Upper lobe of right lung (tissue), 1 donor: ENCODE measurements at regions not wholly inside any gene's neighbourhood (a gene's known extent, or its start where the extent isn't known, plus 50 kb on each side); places are given as distances from the start of the nearest gene placed in this dataset.

Experiments used
- ATAC-seq: fragments of 200-7000 bp; cut with Tn5 transposase; one replicate; pipeline ENCODE4 v1.9.1; 2020; ENCODE audit warnings: mild to moderate bottlenecking, moderate library complexity
- DNase-seq: peaks from one replicate; pipeline ENCODE4 v3.0.0-alpha.2; 2020
- H3K27ac ChIP-seq: fragments of 200-600 bp; one replicate; pipeline ENCODE4 v1.8.0; 2022
- H3K27me3 ChIP-seq: fragments of 200-600 bp; one replicate; pipeline ENCODE4 v1.8.0; 2022; ENCODE audit warnings: mild to moderate bottlenecking
- H3K36me3 ChIP-seq: fragments of 200-600 bp; one replicate; pipeline ENCODE4 v1.8.0; 2022
- H3K4me1 ChIP-seq: fragments of 200-600 bp; one replicate; pipeline ENCODE4 v1.8.0; 2022
- H3K4me3 ChIP-seq: fragments of 200-600 bp; one replicate; pipeline ENCODE4 v1.8.0; 2022; ENCODE audit warnings: mild to moderate bottlenecking
- H3K9me3 ChIP-seq: fragments of 200-600 bp; one replicate; pipeline ENCODE4 v1.8.0; 2022
- intact Hi-C: fragments of 100-400 bp; cut with DNase I; formaldehyde crosslinking; loops from one replicate; pipeline ENCODE4 v1.11.0; 2022
- TF ChIP-seq, protein P1 (sequence below): fragments of 200-600 bp; IDR thresholded peaks from one replicate; pipeline ENCODE4 v1.8.0; 2022; ENCODE audit warnings: antibody characterized with exemption
- donor health status: DM: no; HTN: yes; CAD: no; lungs with severe emphysema.

DNA sequence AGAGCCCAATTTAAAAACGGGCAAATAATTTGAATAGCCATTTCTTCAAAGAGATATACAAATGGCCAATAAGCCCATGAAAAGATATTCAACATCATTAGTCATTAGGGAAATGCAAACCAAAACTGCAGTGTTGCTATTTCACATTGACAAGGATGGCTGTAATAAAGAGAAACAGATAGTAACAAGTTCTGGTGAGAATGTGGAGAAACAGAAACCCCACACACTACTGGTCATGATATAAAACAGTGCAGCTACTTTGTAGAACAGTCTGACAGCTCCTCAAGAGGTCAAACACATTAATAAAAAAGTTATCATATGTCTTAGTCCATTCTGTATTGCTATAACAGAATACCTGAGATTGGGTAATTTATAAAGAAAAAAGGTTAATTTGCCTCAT is 237.0 kb upstream of the GRAMD2B start:
- no peak for ATAC-seq
- Histone ChIP-seq H3K4me1 (no peaks in the 10 kb centered on the region), H3K27ac (no peak overlapping the region), H3K36me3 (no peaks in the 10 kb centered on the region), H3K9me3 (no peaks in the 10 kb centered on the region), H3K4me3 (no peak overlapping the region), H3K27me3 (no peaks in the 10 kb centered on the region)
- intact Hi-C loops, result no loop called here
- no peak for DNase-seq
- TF ChIP-seq, protein P1, sequence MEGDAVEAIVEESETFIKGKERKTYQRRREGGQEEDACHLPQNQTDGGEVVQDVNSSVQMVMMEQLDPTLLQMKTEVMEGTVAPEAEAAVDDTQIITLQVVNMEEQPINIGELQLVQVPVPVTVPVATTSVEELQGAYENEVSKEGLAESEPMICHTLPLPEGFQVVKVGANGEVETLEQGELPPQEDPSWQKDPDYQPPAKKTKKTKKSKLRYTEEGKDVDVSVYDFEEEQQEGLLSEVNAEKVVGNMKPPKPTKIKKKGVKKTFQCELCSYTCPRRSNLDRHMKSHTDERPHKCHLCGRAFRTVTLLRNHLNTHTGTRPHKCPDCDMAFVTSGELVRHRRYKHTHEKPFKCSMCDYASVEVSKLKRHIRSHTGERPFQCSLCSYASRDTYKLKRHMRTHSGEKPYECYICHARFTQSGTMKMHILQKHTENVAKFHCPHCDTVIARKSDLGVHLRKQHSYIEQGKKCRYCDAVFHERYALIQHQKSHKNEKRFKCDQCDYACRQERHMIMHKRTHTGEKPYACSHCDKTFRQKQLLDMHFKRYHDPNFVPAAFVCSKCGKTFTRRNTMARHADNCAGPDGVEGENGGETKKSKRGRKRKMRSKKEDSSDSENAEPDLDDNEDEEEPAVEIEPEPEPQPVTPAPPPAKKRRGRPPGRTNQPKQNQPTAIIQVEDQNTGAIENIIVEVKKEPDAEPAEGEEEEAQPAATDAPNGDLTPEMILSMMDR, result no peak

DNA sequence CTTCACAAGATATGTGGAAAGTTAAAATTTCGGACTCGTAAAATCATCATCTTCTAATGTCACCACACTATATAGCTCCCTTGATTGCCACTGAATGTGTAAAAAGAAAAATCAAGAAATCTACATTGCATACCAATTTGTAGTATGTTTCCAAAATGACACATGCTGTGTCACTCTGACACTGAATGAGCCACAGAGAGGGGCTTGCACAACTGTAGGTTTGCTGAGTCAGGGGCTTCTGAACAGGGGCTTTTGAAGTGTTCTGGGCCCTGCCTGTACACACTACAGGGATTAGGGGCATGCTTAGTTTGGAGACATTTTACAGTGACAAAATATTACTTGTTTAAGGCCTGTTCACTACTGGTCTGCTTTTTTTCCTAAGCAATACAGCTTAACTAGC is 234.4 kb upstream of the GRAMD2B start:
- Histone ChIP-seq H3K27me3 (no peaks in the 10 kb centered on the region), H3K9me3 (no peaks in the 10 kb centered on the region), H3K4me1 (no peaks in the 10 kb centered on the region), H3K27ac (no peak overlapping the region), H3K36me3 (no peaks in the 10 kb centered on the region), H3K4me3 (no peak overlapping the region)
- ATAC-seq (no peak), DNase-seq (no peak)
- intact Hi-C loops, result no loop called here
- TF ChIP-seq, protein P1, result no peak

DNA sequence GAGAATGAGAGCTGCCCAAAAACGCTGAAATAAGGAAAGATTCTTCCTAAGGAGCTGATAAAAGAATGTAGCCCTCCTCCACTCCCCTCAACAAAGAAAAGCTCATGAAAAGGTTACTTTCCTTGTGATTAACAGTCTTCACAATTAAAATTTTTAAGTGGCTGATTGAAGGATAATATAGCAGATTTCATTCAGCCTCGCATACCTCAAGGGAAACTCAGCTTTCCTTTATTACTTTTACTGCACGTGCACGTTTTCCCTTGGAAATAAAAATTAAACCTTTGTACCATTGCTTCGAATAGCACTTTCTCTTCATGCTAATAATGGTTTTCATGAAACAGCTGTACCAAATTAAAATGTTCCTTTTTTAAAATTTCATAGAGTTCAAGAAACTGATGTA is 234.0 kb upstream of the GRAMD2B start:
- H3K9me3 ChIP-seq, result no peaks in the 10 kb centered on the region
- no peak for ATAC-seq
- H3K27me3 ChIP-seq, result no peaks in the 10 kb centered on the region
- TF ChIP-seq, protein P1, result no peak
- no peak for DNase-seq
- no peak overlapping the region for H3K4me3 ChIP-seq
- H3K36me3 ChIP-seq, result no peaks in the 10 kb centered on the region
- H3K27ac ChIP-seq, result no peak overlapping the region
- intact Hi-C loops, result no loop called here
- no peaks in the 10 kb centered on the region for H3K4me1 ChIP-seq

DNA sequence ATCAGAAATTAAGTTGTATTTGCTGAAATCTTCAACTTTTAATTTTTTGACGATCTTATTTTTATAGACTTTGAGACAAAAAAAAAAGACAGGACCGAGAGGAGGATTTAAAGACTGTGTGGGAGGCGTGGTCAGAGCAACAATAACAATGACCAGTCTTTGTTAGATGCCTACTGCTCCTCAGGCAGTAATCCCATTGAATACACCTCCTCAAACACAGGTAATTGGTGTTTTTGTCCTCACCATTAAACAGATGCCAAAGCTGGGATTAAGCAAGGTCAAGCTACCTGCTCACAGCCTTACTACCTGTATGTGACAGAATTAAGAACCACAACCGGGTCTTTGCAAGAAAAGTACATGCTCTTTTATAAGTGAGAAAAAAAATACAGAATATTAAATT is 233.3 kb upstream of the GRAMD2B start:
- TF ChIP-seq, protein P1, result no peak
- ATAC-seq (no peak), DNase-seq (no peak)
- Histone ChIP-seq H3K27ac (no peak overlapping the region), H3K27me3 (no peaks in the 10 kb centered on the region), H3K4me1 (no peaks in the 10 kb centered on the region), H3K4me3 (no peak overlapping the region), H3K9me3 (no peaks in the 10 kb centered on the region), H3K36me3 (no peaks in the 10 kb centered on the region)
- intact Hi-C loops, result no loop called here

DNA sequence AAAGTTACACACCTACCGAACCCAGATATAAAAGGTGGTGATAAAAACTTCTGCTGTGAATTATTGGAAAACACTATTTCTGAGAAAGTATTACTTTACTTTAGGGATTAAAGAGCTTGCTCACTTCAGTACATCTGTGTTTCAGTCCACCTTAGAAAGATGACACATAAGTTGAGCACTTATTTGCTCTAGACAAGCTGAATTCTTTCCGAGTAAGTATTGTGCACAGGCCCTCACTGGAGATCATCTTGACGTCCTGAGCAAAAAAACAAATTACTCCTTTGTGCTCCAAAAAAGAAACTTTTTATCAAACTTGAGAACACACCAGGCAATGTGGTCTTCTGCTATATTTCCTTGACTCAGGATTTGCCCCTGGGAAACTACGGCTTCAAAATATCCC is 231.0 kb upstream of the GRAMD2B start:
- Histone ChIP-seq H3K4me3 (no peak overlapping the region), H3K4me1 (no peaks in the 10 kb centered on the region), H3K9me3 (no peaks in the 10 kb centered on the region), H3K27me3 (no peaks in the 10 kb centered on the region), H3K36me3 (no peaks in the 10 kb centered on the region), H3K27ac (no peak overlapping the region)
- no peak for DNase-seq
- TF ChIP-seq, protein P1, result no peak
- intact Hi-C loops, result no loop called here
- ATAC-seq, result no peak

DNA sequence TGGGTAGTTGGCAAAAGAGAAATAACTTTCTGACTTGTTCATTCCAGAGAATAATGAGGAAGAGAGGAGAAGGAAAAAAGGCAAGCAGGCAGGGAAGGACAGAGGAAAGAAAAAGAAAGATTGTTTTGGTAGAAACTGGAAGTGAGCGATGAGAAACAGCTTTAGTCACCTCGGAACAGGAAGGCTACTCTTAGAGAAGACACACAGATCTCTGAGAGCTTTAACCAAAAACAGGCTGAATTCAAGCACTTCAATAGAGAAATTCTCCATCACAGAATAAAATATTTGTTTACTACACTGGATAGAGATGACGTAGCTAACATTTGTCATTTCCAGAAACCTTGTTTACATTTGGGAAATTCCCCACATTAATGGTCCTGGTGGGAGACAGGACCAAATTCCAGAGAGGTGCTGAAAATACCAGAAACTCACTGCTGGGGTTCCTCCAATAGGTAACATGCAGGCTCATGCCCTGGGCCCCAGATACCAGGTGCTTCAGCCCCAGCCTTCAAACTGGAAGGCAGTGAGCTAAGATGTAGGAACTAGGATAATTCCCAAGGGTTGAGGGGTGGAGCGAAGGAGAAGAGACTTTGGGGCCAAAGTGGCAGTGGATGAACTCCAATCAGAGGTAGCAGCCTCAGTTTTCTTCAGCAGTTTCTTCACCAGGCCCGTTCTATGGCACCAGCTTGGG is 227.7 kb upstream of the GRAMD2B start:
- ATAC-seq, result no peak

More for the DNA sequence above, 227.7 kb upstream of the GRAMD2B start:
- no peaks in the 10 kb centered on the region for H3K4me1 ChIP-seq
- no peaks in the 10 kb centered on the region for H3K36me3 ChIP-seq
- H3K27me3 ChIP-seq, result no peaks in the 10 kb centered on the region
- H3K27ac ChIP-seq, result no peak overlapping the region
- no peaks in the 10 kb centered on the region for H3K9me3 ChIP-seq
- no peak overlapping the region for H3K4me3 ChIP-seq
- no peak for DNase-seq
- TF ChIP-seq, protein P1, result no peak
- intact Hi-C loops, result no loop called here
